NCI-H1092 treated with DMSO at 0.1 percent for 48 hours (cell line): ENCODE measurements at regions not wholly inside any gene's neighbourhood (a gene's known extent, or its start where the extent isn't known, plus 50 kb on each side); places are given as distances from the start of the nearest gene placed in this dataset.

ENCODE experiments used
- DNase-seq: peaks from one replicate; lab custom pipeline; 2025; lab: John Stamatoyannopoulos, UW

GRCh38 chr1:198864695-198865094 is 225.9 kb downstream of the PTPRC start:
- DNase-seq = no peak

GRCh38 chr1:198865319-198865718 is 226.5 kb downstream of the PTPRC start:
- DNase-seq = no peak

GRCh38 chr1:198867182-198867581 is 228.3 kb downstream of the PTPRC start:
- DNase-seq = no peak

GRCh38 chr1:198873696-198874230 is 234.9 kb downstream of the PTPRC start:
- DNase-seq = no peak

GRCh38 chr1:198876371-198876871 is 237.6 kb downstream of the PTPRC start:
- DNase-seq = peak; percentile 40

- no peak for DNase-seq
Measured at GRCh38 chr1:198878566-198878965, 239.7 kb downstream of the PTPRC start.

GRCh38 chr1:198879711-198880306 is 241.0 kb downstream of the PTPRC start:
- DNase-seq = no peak

- DNase-seq = no peak
Measured at GRCh38 chr1:198880397-198880796, 241.6 kb downstream of the PTPRC start.

- no peak for DNase-seq
Measured at GRCh38 chr1:198880818-198881597, 242.2 kb downstream of the PTPRC start.

- DNase-seq = no peak
Measured at GRCh38 chr1:198883184-198883583, 244.3 kb downstream of the PTPRC start.

- no peak for DNase-seq
Measured at GRCh38 chr1:198887866-198888265, 249.0 kb downstream of the PTPRC start.

- DNase-seq = no peak
Measured at GRCh38 chr1:198888379-198888943, 249.6 kb downstream of the PTPRC start.

- no peak for DNase-seq
Measured at GRCh38 chr1:198889101-198889500, 250.3 kb downstream of the PTPRC start.

GRCh38 chr1:198889749-198890148 is 250.9 kb downstream of the PTPRC start:
- no peak for DNase-seq

GRCh38 chr1:198890214-198890930 is 251.5 kb downstream of the PTPRC start:
- peak; percentile 17 for DNase-seq

GRCh38 chr1:198892065-198892464 is 253.2 kb downstream of the PTPRC start:
- DNase-seq = no peak

- DNase-seq = no peak
Measured at GRCh38 chr1:198893141-198893540, 254.3 kb downstream of the PTPRC start.

GRCh38 chr1:198893763-198894444 is 255.1 kb downstream of the PTPRC start:
- no peak for DNase-seq

GRCh38 chr1:198901266-198901665 is 262.4 kb downstream of the PTPRC start:
- DNase-seq = no peak

- no peak for DNase-seq
Measured at GRCh38 chr1:198902655-198903054, 263.8 kb downstream of the PTPRC start.

- no peak for DNase-seq
Measured at GRCh38 chr1:198903203-198903602, 264.4 kb downstream of the PTPRC start.

- no peak for DNase-seq
Measured at GRCh38 chr1:198903621-198904020, 264.8 kb downstream of the PTPRC start.
